Panc1 (cell line): ENCODE measurements at regions not wholly inside any gene's neighbourhood (a gene's known extent, or its start where the extent isn't known, plus 50 kb on each side); places are given as distances from the start of the nearest gene placed in this dataset.

Experiments used
- ATAC-seq: fragments of 200-7000 bp; cut with Tn5 transposase; 2 replicates; pipeline ENCODE4 v1.9.1; 2020; ENCODE audit warnings: mild to moderate bottlenecking, moderate library complexity
- BruUV-seq: library from RNA; stranded (reverse); fragments of 400-500 nt; replicated peaks from 2 replicates; lab custom pipeline; 2021; lab: Mats Ljungman, UMichigan
- CTCF ChIA-PET: fragments of 300-600 bp; sonication (Branson Sonifier 250); formaldehyde crosslinking; loops from one replicate; lab custom pipeline; 2022; ENCODE audit warnings: antibody characterized with exemption; lab: Charles Lee
- POLR2A ChIA-PET: fragments of 300-600 bp; sonication (Branson Sonifier 250); formaldehyde crosslinking; loops from one replicate; lab custom pipeline; 2022; ENCODE audit warnings: antibody characterized with exemption; lab: Charles Lee
- DNase-seq: peaks from one replicate; pipeline ENCODE4 v3.0.0-alpha.2; 2010; ENCODE audit warnings: low read depth, low spot score
- H3K27ac ChIP-seq: 2 replicates; pipeline ENCODE4 v1.5.1; 2011; ENCODE audit warnings: mild to moderate bottlenecking, low read length, inconsistent platforms
- H3K27me3 ChIP-seq: fragments of 200-500 bp; sonication (Bioruptor generic); 2 replicates; pipeline ENCODE4 v1.6.0; 2014; ENCODE audit warnings: low read length, inconsistent platforms; ENCODE audit not compliant: control insufficient read depth, insufficient read depth
- H3K36me3 ChIP-seq: fragments of 200-500 bp; sonication (Bioruptor generic); 2 replicates; pipeline ENCODE4 v1.5.1; 2014; ENCODE audit warnings: inconsistent platforms, mild to moderate bottlenecking, low read length, moderate library complexity; ENCODE audit not compliant: control insufficient read depth, insufficient read depth
- H3K4me1 ChIP-seq: 2 replicates; pipeline ENCODE4 v1.5.1; 2011; ENCODE audit warnings: inconsistent platforms, mild to moderate bottlenecking, low read length, moderate library complexity; ENCODE audit not compliant: control insufficient read depth, insufficient read depth
- H3K4me3 ChIP-seq, 2 experiments: 2 replicates each; pipeline ENCODE4 v1.5.1; 2011 to 2012; ENCODE audit warnings: low read depth in 2 of 2, low read length in 2 of 2, mild to moderate bottlenecking in 2 of 2, inconsistent platforms in 1 of 2, moderate library complexity in 1 of 2
- H3K9me3 ChIP-seq: fragments of 200-500 bp; sonication (Bioruptor generic); 2 replicates; pipeline ENCODE4 v1.5.1; 2014; ENCODE audit warnings: low read depth, mild to moderate bottlenecking, inconsistent platforms, low read length, moderate library complexity; ENCODE audit not compliant: control insufficient read depth, insufficient read depth
- POLR2AphosphoS5 ChIP-seq: IDR thresholded peaks from 2 replicates; pipeline ENCODE4 v1.6.1; 2012; ENCODE audit warnings: mild to moderate bottlenecking, low read depth, low read length, moderate library complexity
- SIN3A ChIP-seq: IDR thresholded peaks from 2 replicates; pipeline ENCODE4 v1.6.1; 2012; ENCODE audit warnings: low read depth, mild to moderate bottlenecking, low read length, moderate library complexity, borderline replicate concordance; ENCODE audit not compliant: insufficient read depth
- TCF7L2 ChIP-seq: IDR thresholded peaks from 2 replicates; pipeline ENCODE4 v1.6.1; 2011; ENCODE audit warnings: mild to moderate bottlenecking, low read depth, low read length, inconsistent platforms
- in situ Hi-C: cut with HindIII; loops from 2 replicates; pipeline ENCODE4 v1.10.0; 2016; ENCODE audit warnings: low sequenced_read_pairs, low pct_unique_long_range_greater_than_20kb
- intact Hi-C: fragments of 100-400 bp; cut with micrococcal nuclease; formaldehyde crosslinking; loops from one replicate; pipeline ENCODE4 v1.10.0; 2022; ENCODE audit not compliant: unreplicated experiment
- TF ChIP-seq, protein P1 (sequence below), 2 experiments: IDR thresholded peaks; 2 replicates each; pipeline ENCODE4 v1.6.1; 2011 to 2012; ENCODE audit warnings: low read depth in 2 of 2, control low read depth in 1 of 2, low read length in 1 of 2, mild to moderate bottlenecking in 1 of 2, moderate library complexity in 1 of 2; ENCODE audit not compliant: insufficient read depth in 1 of 2
- TF ChIP-seq, protein P2 (sequence below): fragments of 450-650 bp; IDR thresholded peaks from 2 replicates; pipeline ENCODE4 v1.5.1; 2017; ENCODE audit warnings: mild to moderate bottlenecking

DNA sequence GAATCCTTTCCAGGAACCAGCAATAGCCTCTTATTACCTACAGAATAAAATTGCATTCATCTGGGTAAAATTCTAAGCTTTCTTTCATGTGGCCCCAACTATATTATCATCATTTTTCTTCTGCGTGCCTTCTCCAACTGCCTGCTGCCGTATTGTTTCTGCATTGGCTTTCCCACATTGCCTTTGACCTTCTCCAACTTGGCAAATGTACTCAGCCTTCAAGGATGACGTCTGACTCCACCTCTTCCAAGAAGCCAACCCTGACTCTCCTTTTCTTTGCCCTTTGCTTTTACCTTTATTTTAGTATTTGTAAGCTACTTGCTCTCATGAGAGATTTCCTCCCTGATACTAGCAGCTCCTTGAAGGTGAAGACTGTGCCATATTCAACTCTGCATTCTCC is 200.4 kb upstream of the FAM9B start:
- no TSS peak for BruUV-seq
- intact Hi-C loops = no loop called here
- TF ChIP-seq TCF7L2 = no peak
- TF ChIP-seq, protein P1, sequence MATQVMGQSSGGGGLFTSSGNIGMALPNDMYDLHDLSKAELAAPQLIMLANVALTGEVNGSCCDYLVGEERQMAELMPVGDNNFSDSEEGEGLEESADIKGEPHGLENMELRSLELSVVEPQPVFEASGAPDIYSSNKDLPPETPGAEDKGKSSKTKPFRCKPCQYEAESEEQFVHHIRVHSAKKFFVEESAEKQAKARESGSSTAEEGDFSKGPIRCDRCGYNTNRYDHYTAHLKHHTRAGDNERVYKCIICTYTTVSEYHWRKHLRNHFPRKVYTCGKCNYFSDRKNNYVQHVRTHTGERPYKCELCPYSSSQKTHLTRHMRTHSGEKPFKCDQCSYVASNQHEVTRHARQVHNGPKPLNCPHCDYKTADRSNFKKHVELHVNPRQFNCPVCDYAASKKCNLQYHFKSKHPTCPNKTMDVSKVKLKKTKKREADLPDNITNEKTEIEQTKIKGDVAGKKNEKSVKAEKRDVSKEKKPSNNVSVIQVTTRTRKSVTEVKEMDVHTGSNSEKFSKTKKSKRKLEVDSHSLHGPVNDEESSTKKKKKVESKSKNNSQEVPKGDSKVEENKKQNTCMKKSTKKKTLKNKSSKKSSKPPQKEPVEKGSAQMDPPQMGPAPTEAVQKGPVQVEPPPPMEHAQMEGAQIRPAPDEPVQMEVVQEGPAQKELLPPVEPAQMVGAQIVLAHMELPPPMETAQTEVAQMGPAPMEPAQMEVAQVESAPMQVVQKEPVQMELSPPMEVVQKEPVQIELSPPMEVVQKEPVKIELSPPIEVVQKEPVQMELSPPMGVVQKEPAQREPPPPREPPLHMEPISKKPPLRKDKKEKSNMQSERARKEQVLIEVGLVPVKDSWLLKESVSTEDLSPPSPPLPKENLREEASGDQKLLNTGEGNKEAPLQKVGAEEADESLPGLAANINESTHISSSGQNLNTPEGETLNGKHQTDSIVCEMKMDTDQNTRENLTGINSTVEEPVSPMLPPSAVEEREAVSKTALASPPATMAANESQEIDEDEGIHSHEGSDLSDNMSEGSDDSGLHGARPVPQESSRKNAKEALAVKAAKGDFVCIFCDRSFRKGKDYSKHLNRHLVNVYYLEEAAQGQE (IDR thresholded peaks at IDR 0.05; ENCODE audit: insufficient read depth in 1 of 2, low read depth in 2 of 2, low read length in 1 of 2) = no peak
- TF ChIP-seq, protein P2, sequence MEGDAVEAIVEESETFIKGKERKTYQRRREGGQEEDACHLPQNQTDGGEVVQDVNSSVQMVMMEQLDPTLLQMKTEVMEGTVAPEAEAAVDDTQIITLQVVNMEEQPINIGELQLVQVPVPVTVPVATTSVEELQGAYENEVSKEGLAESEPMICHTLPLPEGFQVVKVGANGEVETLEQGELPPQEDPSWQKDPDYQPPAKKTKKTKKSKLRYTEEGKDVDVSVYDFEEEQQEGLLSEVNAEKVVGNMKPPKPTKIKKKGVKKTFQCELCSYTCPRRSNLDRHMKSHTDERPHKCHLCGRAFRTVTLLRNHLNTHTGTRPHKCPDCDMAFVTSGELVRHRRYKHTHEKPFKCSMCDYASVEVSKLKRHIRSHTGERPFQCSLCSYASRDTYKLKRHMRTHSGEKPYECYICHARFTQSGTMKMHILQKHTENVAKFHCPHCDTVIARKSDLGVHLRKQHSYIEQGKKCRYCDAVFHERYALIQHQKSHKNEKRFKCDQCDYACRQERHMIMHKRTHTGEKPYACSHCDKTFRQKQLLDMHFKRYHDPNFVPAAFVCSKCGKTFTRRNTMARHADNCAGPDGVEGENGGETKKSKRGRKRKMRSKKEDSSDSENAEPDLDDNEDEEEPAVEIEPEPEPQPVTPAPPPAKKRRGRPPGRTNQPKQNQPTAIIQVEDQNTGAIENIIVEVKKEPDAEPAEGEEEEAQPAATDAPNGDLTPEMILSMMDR = no peak
- no peak for TF ChIP-seq POLR2AphosphoS5
- no peak for TF ChIP-seq SIN3A
- Histone ChIP-seq H3K27ac (no peak overlapping the region), H3K9me3 (no peaks in the 10 kb centered on the region), H3K4me3 (no peak overlapping the region), H3K4me1 (no peaks in the 10 kb centered on the region), H3K36me3 (no peaks in the 10 kb centered on the region), H3K27me3 (no peaks in the 10 kb centered on the region)
- DNase-seq (no peak), ATAC-seq (no peak)
- ChIA-PET CTCF (no interaction called here), POLR2A (no interaction called here)
- in situ Hi-C loops = no loop called here

DNA sequence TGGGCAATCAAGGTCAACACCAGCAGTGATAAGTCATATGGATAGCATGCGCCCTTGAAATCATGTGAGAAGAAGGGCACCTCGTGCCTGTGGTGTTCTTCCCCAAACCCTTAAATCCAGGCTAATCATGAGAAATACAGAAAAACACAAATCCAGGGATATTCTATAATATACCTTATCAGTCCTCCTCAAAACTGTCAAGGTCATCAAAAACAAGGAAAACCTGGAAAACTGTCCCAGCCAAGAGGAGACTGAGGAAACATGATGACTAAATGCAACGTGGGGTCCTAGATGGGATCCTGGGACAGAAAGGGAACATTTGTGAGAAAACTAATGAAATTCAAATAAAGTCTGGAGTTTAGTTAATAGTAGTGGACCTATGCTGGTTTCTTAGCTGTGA is 201.8 kb upstream of the FAM9B start:
- intact Hi-C loops = no loop called here
- POLR2A ChIA-PET = no interaction called here
- DNase-seq = no peak
- H3K36me3 ChIP-seq = no peaks in the 10 kb centered on the region
- in situ Hi-C loops = no loop called here
- no peaks in the 10 kb centered on the region for H3K9me3 ChIP-seq
- BruUV-seq = no TSS peak
- no peaks in the 10 kb centered on the region for H3K4me1 ChIP-seq
- H3K27me3 ChIP-seq = no peaks in the 10 kb centered on the region
- no peak for ATAC-seq
- no peak overlapping the region for H3K27ac ChIP-seq
- H3K4me3 ChIP-seq = no peak overlapping the region
- TF ChIP-seq, protein P1 (IDR thresholded peaks at IDR 0.05; ENCODE audit: insufficient read depth in 1 of 2, low read depth in 2 of 2, low read length in 1 of 2) = no peak
- TF ChIP-seq TCF7L2 (no peak), POLR2AphosphoS5 (no peak), SIN3A (no peak)
- TF ChIP-seq, protein P2 = no peak
- CTCF ChIA-PET = no interaction called here
